ENCODE measurements at regions not wholly inside any gene's neighbourhood (a gene's known extent, or its start where the extent isn't known, plus 50 kb on each side); places are given as distances from the start of the nearest gene placed in this dataset.

DNA sequence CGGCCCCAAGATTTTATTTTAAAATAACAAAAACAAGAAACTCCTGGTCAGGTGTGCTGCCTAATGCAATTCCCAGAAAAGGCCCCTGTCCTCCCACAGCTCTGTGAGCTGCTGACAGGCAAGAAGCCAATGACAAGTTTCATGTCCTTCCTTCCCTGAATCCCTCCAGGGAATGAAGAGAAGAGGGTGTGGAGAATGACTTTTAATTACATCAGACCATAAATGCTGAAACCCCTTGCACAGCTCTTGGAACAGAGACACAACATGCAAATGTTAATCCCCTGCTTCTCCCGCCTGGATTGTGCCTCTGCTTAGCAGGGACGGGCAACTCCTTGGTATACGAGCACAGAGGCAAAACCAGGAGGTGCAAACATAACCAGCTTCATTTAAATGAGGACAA, 228.1 kb upstream of the CAMK1G start:
- TF ChIP-seq, protein P1, sequence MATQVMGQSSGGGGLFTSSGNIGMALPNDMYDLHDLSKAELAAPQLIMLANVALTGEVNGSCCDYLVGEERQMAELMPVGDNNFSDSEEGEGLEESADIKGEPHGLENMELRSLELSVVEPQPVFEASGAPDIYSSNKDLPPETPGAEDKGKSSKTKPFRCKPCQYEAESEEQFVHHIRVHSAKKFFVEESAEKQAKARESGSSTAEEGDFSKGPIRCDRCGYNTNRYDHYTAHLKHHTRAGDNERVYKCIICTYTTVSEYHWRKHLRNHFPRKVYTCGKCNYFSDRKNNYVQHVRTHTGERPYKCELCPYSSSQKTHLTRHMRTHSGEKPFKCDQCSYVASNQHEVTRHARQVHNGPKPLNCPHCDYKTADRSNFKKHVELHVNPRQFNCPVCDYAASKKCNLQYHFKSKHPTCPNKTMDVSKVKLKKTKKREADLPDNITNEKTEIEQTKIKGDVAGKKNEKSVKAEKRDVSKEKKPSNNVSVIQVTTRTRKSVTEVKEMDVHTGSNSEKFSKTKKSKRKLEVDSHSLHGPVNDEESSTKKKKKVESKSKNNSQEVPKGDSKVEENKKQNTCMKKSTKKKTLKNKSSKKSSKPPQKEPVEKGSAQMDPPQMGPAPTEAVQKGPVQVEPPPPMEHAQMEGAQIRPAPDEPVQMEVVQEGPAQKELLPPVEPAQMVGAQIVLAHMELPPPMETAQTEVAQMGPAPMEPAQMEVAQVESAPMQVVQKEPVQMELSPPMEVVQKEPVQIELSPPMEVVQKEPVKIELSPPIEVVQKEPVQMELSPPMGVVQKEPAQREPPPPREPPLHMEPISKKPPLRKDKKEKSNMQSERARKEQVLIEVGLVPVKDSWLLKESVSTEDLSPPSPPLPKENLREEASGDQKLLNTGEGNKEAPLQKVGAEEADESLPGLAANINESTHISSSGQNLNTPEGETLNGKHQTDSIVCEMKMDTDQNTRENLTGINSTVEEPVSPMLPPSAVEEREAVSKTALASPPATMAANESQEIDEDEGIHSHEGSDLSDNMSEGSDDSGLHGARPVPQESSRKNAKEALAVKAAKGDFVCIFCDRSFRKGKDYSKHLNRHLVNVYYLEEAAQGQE (IDR thresholded peaks at IDR 0.05; ENCODE audit: unreplicated experiment), result no peak
- TF ChIP-seq POLR2AphosphoS5 (IDR thresholded peaks at IDR 0.05; ENCODE audit: low read depth), result no peak
- TF ChIP-seq EZH2phosphoT487 (IDR thresholded peaks at IDR 0.05; ENCODE audit: unreplicated experiment), result no peak
- TF ChIP-seq STAT1 (IDR thresholded peaks at IDR 0.05; ENCODE audit: unreplicated experiment), result no peak
- TF ChIP-seq, protein P2, sequence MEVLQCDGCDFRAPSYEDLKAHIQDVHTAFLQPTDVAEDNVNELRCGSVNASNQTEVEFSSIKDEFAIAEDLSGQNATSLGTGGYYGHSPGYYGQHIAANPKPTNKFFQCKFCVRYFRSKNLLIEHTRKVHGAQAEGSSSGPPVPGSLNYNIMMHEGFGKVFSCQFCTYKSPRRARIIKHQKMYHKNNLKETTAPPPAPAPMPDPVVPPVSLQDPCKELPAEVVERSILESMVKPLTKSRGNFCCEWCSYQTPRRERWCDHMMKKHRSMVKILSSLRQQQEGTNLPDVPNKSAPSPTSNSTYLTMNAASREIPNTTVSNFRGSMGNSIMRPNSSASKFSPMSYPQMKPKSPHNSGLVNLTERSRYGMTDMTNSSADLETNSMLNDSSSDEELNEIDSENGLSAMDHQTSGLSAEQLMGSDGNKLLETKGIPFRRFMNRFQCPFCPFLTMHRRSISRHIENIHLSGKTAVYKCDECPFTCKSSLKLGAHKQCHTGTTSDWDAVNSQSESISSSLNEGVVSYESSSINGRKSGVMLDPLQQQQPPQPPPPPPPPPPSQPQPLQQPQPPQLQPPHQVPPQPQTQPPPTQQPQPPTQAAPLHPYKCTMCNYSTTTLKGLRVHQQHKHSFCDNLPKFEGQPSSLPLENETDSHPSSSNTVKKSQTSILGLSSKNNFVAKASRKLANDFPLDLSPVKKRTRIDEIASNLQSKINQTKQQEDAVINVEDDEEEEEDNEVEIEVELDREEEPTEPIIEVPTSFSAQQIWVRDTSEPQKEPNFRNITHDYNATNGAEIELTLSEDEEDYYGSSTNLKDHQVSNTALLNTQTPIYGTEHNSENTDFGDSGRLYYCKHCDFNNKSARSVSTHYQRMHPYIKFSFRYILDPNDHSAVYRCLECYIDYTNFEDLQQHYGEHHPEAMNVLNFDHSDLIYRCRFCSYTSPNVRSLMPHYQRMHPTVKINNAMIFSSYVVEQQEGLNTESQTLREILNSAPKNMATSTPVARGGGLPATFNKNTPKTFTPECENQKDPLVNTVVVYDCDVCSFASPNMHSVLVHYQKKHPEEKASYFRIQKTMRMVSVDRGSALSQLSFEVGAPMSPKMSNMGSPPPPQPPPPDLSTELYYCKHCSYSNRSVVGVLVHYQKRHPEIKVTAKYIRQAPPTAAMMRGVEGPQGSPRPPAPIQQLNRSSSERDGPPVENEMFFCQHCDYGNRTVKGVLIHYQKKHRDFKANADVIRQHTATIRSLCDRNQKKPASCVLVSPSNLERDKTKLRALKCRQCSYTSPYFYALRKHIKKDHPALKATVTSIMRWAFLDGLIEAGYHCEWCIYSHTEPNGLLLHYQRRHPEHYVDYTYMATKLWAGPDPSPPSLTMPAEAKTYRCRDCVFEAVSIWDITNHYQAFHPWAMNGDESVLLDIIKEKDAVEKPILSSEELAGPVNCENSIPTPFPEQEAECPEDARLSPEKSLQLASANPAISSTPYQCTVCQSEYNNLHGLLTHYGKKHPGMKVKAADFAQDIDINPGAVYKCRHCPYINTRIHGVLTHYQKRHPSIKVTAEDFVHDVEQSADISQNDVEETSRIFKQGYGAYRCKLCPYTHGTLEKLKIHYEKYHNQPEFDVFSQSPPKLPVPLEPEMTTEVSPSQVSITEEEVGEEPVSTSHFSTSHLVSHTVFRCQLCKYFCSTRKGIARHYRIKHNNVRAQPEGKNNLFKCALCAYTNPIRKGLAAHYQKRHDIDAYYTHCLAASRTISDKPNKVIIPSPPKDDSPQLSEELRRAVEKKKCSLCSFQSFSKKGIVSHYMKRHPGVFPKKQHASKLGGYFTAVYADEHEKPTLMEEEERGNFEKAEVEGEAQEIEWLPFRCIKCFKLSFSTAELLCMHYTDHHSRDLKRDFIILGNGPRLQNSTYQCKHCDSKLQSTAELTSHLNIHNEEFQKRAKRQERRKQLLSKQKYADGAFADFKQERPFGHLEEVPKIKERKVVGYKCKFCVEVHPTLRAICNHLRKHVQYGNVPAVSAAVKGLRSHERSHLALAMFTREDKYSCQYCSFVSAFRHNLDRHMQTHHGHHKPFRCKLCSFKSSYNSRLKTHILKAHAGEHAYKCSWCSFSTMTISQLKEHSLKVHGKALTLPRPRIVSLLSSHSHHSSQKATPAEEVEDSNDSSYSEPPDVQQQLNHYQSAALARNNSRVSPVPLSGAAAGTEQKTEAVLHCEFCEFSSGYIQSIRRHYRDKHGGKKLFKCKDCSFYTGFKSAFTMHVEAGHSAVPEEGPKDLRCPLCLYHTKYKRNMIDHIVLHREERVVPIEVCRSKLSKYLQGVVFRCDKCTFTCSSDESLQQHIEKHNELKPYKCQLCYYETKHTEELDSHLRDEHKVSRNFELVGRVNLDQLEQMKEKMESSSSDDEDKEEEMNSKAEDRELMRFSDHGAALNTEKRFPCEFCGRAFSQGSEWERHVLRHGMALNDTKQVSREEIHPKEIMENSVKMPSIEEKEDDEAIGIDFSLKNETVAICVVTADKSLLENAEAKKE (CRISPR knock-in tag; IDR thresholded peaks at IDR 0.05), result no peak
- TF ChIP-seq ZNF114 (CRISPR knock-in tag; IDR thresholded peaks at IDR 0.05), result no peak
- no peak for TF ChIP-seq EZH2 (IDR thresholded peaks at IDR 0.05; ENCODE audit: low read depth, unreplicated experiment)
- Mint-ChIP-seq H3K4me3 (no peak overlapping the region), H3K36me3 (ENCODE audit: low read depth) (no peaks in the 10 kb centered on the region), H3K4me1 (peaks cover 43% of the 10 kb centered on the region), H3K27me3 (ENCODE audit: insufficient read depth, low read depth, poor library complexity) (no peaks in the 10 kb centered on the region), H3K9me3 (no peaks in the 10 kb centered on the region), H3K27ac (no peak overlapping the region)
- H3K4me3 ChIP-seq, result no peak overlapping the region
- no peaks in the 10 kb centered on the region for H4K20me1 ChIP-seq (replicated peaks; ENCODE audit: insufficient read depth)
- H3K4me1 ChIP-seq (ENCODE audit: insufficient read depth), result peaks cover 32% of the 10 kb centered on the region
- H2AFZ ChIP-seq, result peak overlapping the region; percentile 73
- DNase-seq (ENCODE audit: low spot score), result no peak
- no peaks in the 10 kb centered on the region; the same call in 1 of the 2 replicates for H3F3A ChIP-seq (replicated peaks; ENCODE audit: low read depth)
- no peak overlapping the region for H3K4me2 ChIP-seq
- no peaks in the 10 kb centered on the region for H3K27me3 ChIP-seq (ENCODE audit: insufficient read depth)
- H3K27ac ChIP-seq (ENCODE audit: low read depth), result peak overlapping the region; percentile 23; the same call in 1 of the 2 replicates
- peaks cover 10% of the 10 kb centered on the region; the same call in 1 of the 2 replicates for H3K9me2 ChIP-seq (ENCODE audit: insufficient read depth)
- H3K79me2 ChIP-seq (replicated peaks; ENCODE audit: insufficient read depth), result no peaks in the 10 kb centered on the region
- no peaks in the 10 kb centered on the region for H3K36me3 ChIP-seq (ENCODE audit: insufficient read depth)
- peak; percentile 9; the same call in 1 of the 3 replicates for ATAC-seq

All from GM23338 (cell line).